H9 (cell line): ENCODE measurements at regions not wholly inside any gene's neighbourhood (a gene's known extent, or its start where the extent isn't known, plus 50 kb on each side); places are given as distances from the start of the nearest gene placed in this dataset.

Source experiments
- DNase-seq: peaks from one replicate; pipeline ENCODE4 v3.0.0-alpha.2; 2017
- H2AFZ ChIP-seq: one replicate; pipeline ENCODE4 v1.6.1; 2013; ENCODE audit warnings: mild to moderate bottlenecking, low read length, control low read depth, moderate library complexity
- H2AK5ac ChIP-seq: 2 replicates; pipeline ENCODE4 v1.6.1; 2013; ENCODE audit warnings: low read length, control low read depth, mixed read lengths; ENCODE audit not compliant: insufficient read length
- H2BK120ac ChIP-seq: one replicate; pipeline ENCODE4 v1.6.1; 2013; ENCODE audit warnings: low read depth, mild to moderate bottlenecking, low read length, control low read depth, inconsistent platforms; ENCODE audit not compliant: poor library complexity, severe bottlenecking
- H2BK12ac ChIP-seq: 2 replicates; pipeline ENCODE4 v1.6.1; 2013; ENCODE audit warnings: low read length, control low read depth, mixed read lengths, low read depth; ENCODE audit not compliant: insufficient read length
- H2BK15ac ChIP-seq: 2 replicates; pipeline ENCODE4 v1.6.1; 2013; ENCODE audit warnings: low read depth, low read length, control low read depth
- H2BK20ac ChIP-seq: one replicate; pipeline ENCODE4 v1.6.1; 2013; ENCODE audit warnings: low read depth, mild to moderate bottlenecking, low read length, control low read depth, inconsistent platforms; ENCODE audit not compliant: poor library complexity, severe bottlenecking
- H2BK5ac ChIP-seq: 2 replicates; pipeline ENCODE4 v1.6.1; 2013; ENCODE audit warnings: low read length, control low read depth, mixed read lengths; ENCODE audit not compliant: insufficient read length
- H3K14ac ChIP-seq: 2 replicates; pipeline ENCODE4 v1.6.1; 2013; ENCODE audit warnings: low read length, control low read depth; ENCODE audit not compliant: insufficient read depth
- H3K18ac ChIP-seq: 2 replicates; pipeline ENCODE4 v1.6.1; 2013; ENCODE audit warnings: low read depth, mild to moderate bottlenecking, mixed read lengths, low read length, control low read depth; ENCODE audit not compliant: insufficient read length
- H3K23ac ChIP-seq: 2 replicates; pipeline ENCODE4 v1.6.1; 2013; ENCODE audit warnings: low read length, control low read depth, mixed read lengths, low read depth; ENCODE audit not compliant: insufficient read length
- H3K23me2 ChIP-seq: 2 replicates; pipeline ENCODE4 v1.6.1; 2013; ENCODE audit warnings: low read depth, mild to moderate bottlenecking, mixed read lengths, low read length, control low read depth; ENCODE audit not compliant: insufficient read length, poor library complexity, severe bottlenecking
- H3K27ac ChIP-seq: 2 replicates; pipeline ENCODE4 v1.5.1; 2013; ENCODE audit warnings: low read length, control low read depth, mixed read lengths, low read depth; ENCODE audit not compliant: insufficient read length
- H3K27me3 ChIP-seq: 2 replicates; pipeline ENCODE4 v1.6.1; 2013; ENCODE audit warnings: low read length, control low read depth, inconsistent platforms; ENCODE audit not compliant: insufficient read depth
- H3K4ac ChIP-seq: 2 replicates; pipeline ENCODE4 v1.6.1; 2013; ENCODE audit warnings: low read depth, mild to moderate bottlenecking, control low read depth, inconsistent platforms, low read length, moderate library complexity
- H3K4me1 ChIP-seq: 2 replicates; pipeline ENCODE4 v1.6.1; 2013; ENCODE audit warnings: low read length, control low read depth, inconsistent platforms; ENCODE audit not compliant: insufficient read depth
- H3K4me2 ChIP-seq: 2 replicates; pipeline ENCODE4 v1.6.1; 2013; ENCODE audit warnings: low read length, control low read depth, mixed read lengths; ENCODE audit not compliant: insufficient read length, insufficient read depth
- H3K56ac ChIP-seq: 2 replicates; pipeline ENCODE4 v1.6.1; 2013; ENCODE audit warnings: low read depth, mild to moderate bottlenecking, mixed read lengths, low read length, control low read depth; ENCODE audit not compliant: insufficient read length
- H3K79me1 ChIP-seq: 2 replicates; pipeline ENCODE4 v1.6.1; 2013; ENCODE audit warnings: low read depth, mild to moderate bottlenecking, moderate library complexity, low read length, control low read depth, inconsistent platforms; ENCODE audit not compliant: insufficient read depth, poor library complexity, severe bottlenecking
- H3K79me2 ChIP-seq: 2 replicates; pipeline ENCODE4 v1.6.1; 2013; ENCODE audit warnings: low read length, control low read depth, inconsistent platforms; ENCODE audit not compliant: insufficient read depth
- H3K9ac ChIP-seq: 2 replicates; pipeline ENCODE4 v1.6.1; 2013; ENCODE audit warnings: low read length, control low read depth, mixed read lengths; ENCODE audit not compliant: insufficient read length; ENCODE audit errors: extremely low read depth
- H3K9me3 ChIP-seq: one replicate; pipeline ENCODE4 v1.6.1; 2013; ENCODE audit warnings: low read depth, low read length, inconsistent platforms; ENCODE audit not compliant: control insufficient read depth
- H3T11ph ChIP-seq: one replicate; pipeline ENCODE4 v1.6.1; 2013; ENCODE audit warnings: mild to moderate bottlenecking, low read length, control low read depth, inconsistent platforms
- H4K20me1 ChIP-seq: one replicate; pipeline ENCODE4 v1.6.1; 2013; ENCODE audit not compliant: control insufficient read depth, insufficient read length, insufficient read depth
- H4K5ac ChIP-seq: 2 replicates; pipeline ENCODE4 v1.6.1; 2013; ENCODE audit warnings: low read depth, mild to moderate bottlenecking, mixed read lengths, low read length, control low read depth; ENCODE audit not compliant: insufficient read length
- H4K8ac ChIP-seq: replicated peaks from 2 replicates; pipeline ENCODE4 v1.6.1; 2013; ENCODE audit warnings: low read length, control low read depth, mixed read lengths, low read depth; ENCODE audit not compliant: insufficient read length
- H4K91ac ChIP-seq: 2 replicates; pipeline ENCODE4 v1.6.1; 2013; ENCODE audit warnings: low read depth, mild to moderate bottlenecking, moderate library complexity, mixed read lengths, low read length, control low read depth; ENCODE audit not compliant: insufficient read length
- H3K27ac Mint-ChIP-seq, 3 experiments: 2 replicates in 2 of 3; 3 replicates in 1 of 3; pipeline ENCODE4 v1.8.0; 2020 to 2021; ENCODE audit warnings: mixed read lengths in 3 of 3, mild to moderate bottlenecking in 1 of 3, moderate library complexity in 1 of 3
- H3K27me3 Mint-ChIP-seq: 2 replicates; pipeline ENCODE4 v1.8.0; 2021; ENCODE audit warnings: low read depth, mild to moderate bottlenecking, moderate library complexity, mixed read lengths
- H3K36me3 Mint-ChIP-seq, 3 experiments: 2 replicates in 2 of 3; 3 replicates in 1 of 3; pipeline ENCODE4 v1.8.0; 2020 to 2021; ENCODE audit warnings: low read depth in 3 of 3, mixed read lengths in 3 of 3; ENCODE audit not compliant: insufficient read depth in 1 of 3
- H3K4me1 Mint-ChIP-seq, 2 experiments: 2 replicates each; pipeline ENCODE4 v1.8.0; 2020; ENCODE audit warnings: mixed read lengths in 2 of 2
- H3K4me3 Mint-ChIP-seq, 2 experiments: 2 replicates in 1 of 2; 3 replicates in 1 of 2; pipeline ENCODE4 v1.8.0; 2020 to 2021; ENCODE audit warnings: mild to moderate bottlenecking in 2 of 2, mixed read lengths in 2 of 2, moderate library complexity in 1 of 2
- H3K9me3 Mint-ChIP-seq, 2 experiments: 2 replicates in 1 of 2; 3 replicates in 1 of 2; pipeline ENCODE4 v1.8.0; 2020; ENCODE audit warnings: mild to moderate bottlenecking in 2 of 2, mixed read lengths in 2 of 2, moderate library complexity in 1 of 2
- CTCF ChIP-seq: fragments of 200-600 bp; sonication (generic); conservative IDR thresholded peaks from 3 replicates; pipeline ENCODE4 v1.8.0; 2021; ENCODE audit warnings: antibody characterized with exemption, mild to moderate bottlenecking
- WGBS: extraction: QIAGEN DNeasy Blood & Tissue Kit; methylation state at CpG from one replicate; pipeline ENCODE4 v1.1.7; 2013; ENCODE audit warnings: missing lambda C conversion rate, low lambda C conversion rate, mixed read lengths; ENCODE audit not compliant: insufficient read length; ENCODE audit errors: extremely low coverage; 5-methylcytosine and 5-hydroxymethylcytosine counted together

DNA sequence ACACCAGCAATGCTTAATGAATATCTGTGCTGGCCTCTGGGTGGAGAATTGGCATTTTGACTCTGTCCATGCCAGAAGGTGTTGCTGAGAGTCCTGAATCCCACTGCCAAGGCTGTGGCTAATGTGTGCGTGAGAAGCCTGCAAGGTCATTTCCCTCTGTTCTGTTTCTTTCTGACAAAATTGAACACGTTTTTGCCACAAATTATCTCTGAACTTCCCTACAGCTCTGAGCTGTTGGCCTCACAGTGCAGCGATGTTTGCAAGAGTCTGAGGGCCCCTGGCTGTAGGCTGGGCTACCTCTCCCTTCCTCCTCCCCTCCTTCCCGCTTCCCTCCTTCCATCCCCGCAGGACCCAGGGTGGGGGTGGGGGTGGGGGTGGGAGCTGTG, 154.1 kb upstream of the HS6ST1 start:
- Histone ChIP-seq H4K20me1 (no peaks in the 10 kb centered on the region), H4K8ac (no peak overlapping the region), H3K56ac (no peak overlapping the region), H3K23me2 (no peaks in the 10 kb centered on the region), H2BK120ac (no peak overlapping the region), H3K9ac (no peak overlapping the region), H4K91ac (no peak overlapping the region), H2BK15ac (no peak overlapping the region), H3K14ac (no peak overlapping the region), H3K4me1 (no peaks in the 10 kb centered on the region), H3K79me2 (no peaks in the 10 kb centered on the region), H2AK5ac (no peak overlapping the region), H4K5ac (no peak overlapping the region), H2BK20ac (no peak overlapping the region), H3K18ac (no peak overlapping the region), H3K79me1 (no peaks in the 10 kb centered on the region), H3K23ac (no peak overlapping the region), H2BK12ac (no peak overlapping the region), H2AFZ (no peak overlapping the region), H3K4me2 (no peak overlapping the region), H3K27ac (no peak overlapping the region), H3K27me3 (no peaks in the 10 kb centered on the region), H3K9me3 (peaks cover 12% of the 10 kb centered on the region), H2BK5ac (no peak overlapping the region), H3K4ac (no peak overlapping the region), H3T11ph (no peak overlapping the region)
- Mint-ChIP-seq H3K36me3 (peaks cover 22 to 30% (median 23%) of the 10 kb centered on the region in 3 experiments), H3K4me3 (no peak overlapping the region), H3K27me3 (peaks cover 8% of the 10 kb centered on the region), H3K27ac (no peak overlapping the region), H3K4me1 (peaks cover 5 to 12% of the 10 kb centered on the region in 2 experiments), H3K9me3 (peaks cover 31 to 36% of the 10 kb centered on the region in 2 experiments)
- WGBS, result no CpG with 5 or more reads among the region's 5 CpGs
- TF ChIP-seq CTCF, result no peak
- no peak for DNase-seq
